ENCODE measurements at regions not wholly inside any gene's neighbourhood (a gene's known extent, or its start where the extent isn't known, plus 50 kb on each side); places are given as distances from the start of the nearest gene placed in this dataset.

GRCh38 chr7:49479441-49479840 is 294.0 kb upstream of the VWC2 start (continued):
- TF ChIP-seq NANOG (IDR thresholded peaks at IDR 0.05; ENCODE audit: borderline replicate concordance) (no peak), JUNB (IDR thresholded peaks at IDR 0.05; ENCODE audit: unreplicated experiment) (no peak), EZH2 (IDR thresholded peaks at IDR 0.05; ENCODE audit: low read depth, unreplicated experiment) (no peak), ZNF114 (CRISPR knock-in tag; IDR thresholded peaks at IDR 0.05) (no peak), EZH2phosphoT487 (IDR thresholded peaks at IDR 0.05; ENCODE audit: unreplicated experiment) (no peak)

- no peaks in the 10 kb centered on the region for H3K36me3 Mint-ChIP-seq (ENCODE audit: low read depth)
Measured at GRCh38 chr7:49479936-49480544, 293.4 kb upstream of the VWC2 start.

GRCh38 chr7:49481075-49481474 is 292.4 kb upstream of the VWC2 start:
- Histone ChIP-seq H3K4me2 (no peak overlapping the region), H3K27ac (ENCODE audit: low read depth) (no peak overlapping the region), H3K27me3 (ENCODE audit: insufficient read depth) (no peaks in the 10 kb centered on the region), H2AFZ (no peak overlapping the region), H3K36me3 (ENCODE audit: insufficient read depth) (no peaks in the 10 kb centered on the region), H3K79me2 (replicated peaks; ENCODE audit: insufficient read depth) (no peaks in the 10 kb centered on the region), H3K4me3 (no peak overlapping the region), H3K9me2 (ENCODE audit: insufficient read depth) (no peaks in the 10 kb centered on the region), H4K20me1 (replicated peaks; ENCODE audit: insufficient read depth) (no peaks in the 10 kb centered on the region), H3F3A (replicated peaks; ENCODE audit: low read depth) (no peaks in the 10 kb centered on the region), H3K4me1 (ENCODE audit: insufficient read depth) (peaks cover 7% of the 10 kb centered on the region)
- H3K4me1 Mint-ChIP-seq = peaks cover 14% of the 10 kb centered on the region
- H3K9me3 Mint-ChIP-seq = no peaks in the 10 kb centered on the region; the same call in 2 of the 3 replicates
- no peak overlapping the region for H3K4me3 Mint-ChIP-seq
- no peak for ATAC-seq
- no peak overlapping the region for H3K27ac Mint-ChIP-seq
- TF ChIP-seq EZH2 (IDR thresholded peaks at IDR 0.05; ENCODE audit: low read depth, unreplicated experiment) (no peak), ZNF114 (CRISPR knock-in tag; IDR thresholded peaks at IDR 0.05) (no peak)
- TF ChIP-seq, protein P1, sequence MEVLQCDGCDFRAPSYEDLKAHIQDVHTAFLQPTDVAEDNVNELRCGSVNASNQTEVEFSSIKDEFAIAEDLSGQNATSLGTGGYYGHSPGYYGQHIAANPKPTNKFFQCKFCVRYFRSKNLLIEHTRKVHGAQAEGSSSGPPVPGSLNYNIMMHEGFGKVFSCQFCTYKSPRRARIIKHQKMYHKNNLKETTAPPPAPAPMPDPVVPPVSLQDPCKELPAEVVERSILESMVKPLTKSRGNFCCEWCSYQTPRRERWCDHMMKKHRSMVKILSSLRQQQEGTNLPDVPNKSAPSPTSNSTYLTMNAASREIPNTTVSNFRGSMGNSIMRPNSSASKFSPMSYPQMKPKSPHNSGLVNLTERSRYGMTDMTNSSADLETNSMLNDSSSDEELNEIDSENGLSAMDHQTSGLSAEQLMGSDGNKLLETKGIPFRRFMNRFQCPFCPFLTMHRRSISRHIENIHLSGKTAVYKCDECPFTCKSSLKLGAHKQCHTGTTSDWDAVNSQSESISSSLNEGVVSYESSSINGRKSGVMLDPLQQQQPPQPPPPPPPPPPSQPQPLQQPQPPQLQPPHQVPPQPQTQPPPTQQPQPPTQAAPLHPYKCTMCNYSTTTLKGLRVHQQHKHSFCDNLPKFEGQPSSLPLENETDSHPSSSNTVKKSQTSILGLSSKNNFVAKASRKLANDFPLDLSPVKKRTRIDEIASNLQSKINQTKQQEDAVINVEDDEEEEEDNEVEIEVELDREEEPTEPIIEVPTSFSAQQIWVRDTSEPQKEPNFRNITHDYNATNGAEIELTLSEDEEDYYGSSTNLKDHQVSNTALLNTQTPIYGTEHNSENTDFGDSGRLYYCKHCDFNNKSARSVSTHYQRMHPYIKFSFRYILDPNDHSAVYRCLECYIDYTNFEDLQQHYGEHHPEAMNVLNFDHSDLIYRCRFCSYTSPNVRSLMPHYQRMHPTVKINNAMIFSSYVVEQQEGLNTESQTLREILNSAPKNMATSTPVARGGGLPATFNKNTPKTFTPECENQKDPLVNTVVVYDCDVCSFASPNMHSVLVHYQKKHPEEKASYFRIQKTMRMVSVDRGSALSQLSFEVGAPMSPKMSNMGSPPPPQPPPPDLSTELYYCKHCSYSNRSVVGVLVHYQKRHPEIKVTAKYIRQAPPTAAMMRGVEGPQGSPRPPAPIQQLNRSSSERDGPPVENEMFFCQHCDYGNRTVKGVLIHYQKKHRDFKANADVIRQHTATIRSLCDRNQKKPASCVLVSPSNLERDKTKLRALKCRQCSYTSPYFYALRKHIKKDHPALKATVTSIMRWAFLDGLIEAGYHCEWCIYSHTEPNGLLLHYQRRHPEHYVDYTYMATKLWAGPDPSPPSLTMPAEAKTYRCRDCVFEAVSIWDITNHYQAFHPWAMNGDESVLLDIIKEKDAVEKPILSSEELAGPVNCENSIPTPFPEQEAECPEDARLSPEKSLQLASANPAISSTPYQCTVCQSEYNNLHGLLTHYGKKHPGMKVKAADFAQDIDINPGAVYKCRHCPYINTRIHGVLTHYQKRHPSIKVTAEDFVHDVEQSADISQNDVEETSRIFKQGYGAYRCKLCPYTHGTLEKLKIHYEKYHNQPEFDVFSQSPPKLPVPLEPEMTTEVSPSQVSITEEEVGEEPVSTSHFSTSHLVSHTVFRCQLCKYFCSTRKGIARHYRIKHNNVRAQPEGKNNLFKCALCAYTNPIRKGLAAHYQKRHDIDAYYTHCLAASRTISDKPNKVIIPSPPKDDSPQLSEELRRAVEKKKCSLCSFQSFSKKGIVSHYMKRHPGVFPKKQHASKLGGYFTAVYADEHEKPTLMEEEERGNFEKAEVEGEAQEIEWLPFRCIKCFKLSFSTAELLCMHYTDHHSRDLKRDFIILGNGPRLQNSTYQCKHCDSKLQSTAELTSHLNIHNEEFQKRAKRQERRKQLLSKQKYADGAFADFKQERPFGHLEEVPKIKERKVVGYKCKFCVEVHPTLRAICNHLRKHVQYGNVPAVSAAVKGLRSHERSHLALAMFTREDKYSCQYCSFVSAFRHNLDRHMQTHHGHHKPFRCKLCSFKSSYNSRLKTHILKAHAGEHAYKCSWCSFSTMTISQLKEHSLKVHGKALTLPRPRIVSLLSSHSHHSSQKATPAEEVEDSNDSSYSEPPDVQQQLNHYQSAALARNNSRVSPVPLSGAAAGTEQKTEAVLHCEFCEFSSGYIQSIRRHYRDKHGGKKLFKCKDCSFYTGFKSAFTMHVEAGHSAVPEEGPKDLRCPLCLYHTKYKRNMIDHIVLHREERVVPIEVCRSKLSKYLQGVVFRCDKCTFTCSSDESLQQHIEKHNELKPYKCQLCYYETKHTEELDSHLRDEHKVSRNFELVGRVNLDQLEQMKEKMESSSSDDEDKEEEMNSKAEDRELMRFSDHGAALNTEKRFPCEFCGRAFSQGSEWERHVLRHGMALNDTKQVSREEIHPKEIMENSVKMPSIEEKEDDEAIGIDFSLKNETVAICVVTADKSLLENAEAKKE (CRISPR knock-in tag; IDR thresholded peaks at IDR 0.05) = no peak
- H3K27me3 Mint-ChIP-seq (ENCODE audit: insufficient read depth, low read depth, poor library complexity) = no peaks in the 10 kb centered on the region
- no peak for DNase-seq (ENCODE audit: low spot score)
- H3K36me3 Mint-ChIP-seq (ENCODE audit: low read depth) = no peaks in the 10 kb centered on the region

More at GRCh38 chr7:49479936-49480544, 293.4 kb upstream of the VWC2 start:
- DNase-seq (ENCODE audit: low spot score) = no peak
- no peaks in the 10 kb centered on the region for H3K36me3 ChIP-seq (ENCODE audit: insufficient read depth)
- H3K27me3 ChIP-seq (ENCODE audit: insufficient read depth) = no peaks in the 10 kb centered on the region
- TF ChIP-seq EZH2phosphoT487 (IDR thresholded peaks at IDR 0.05; ENCODE audit: unreplicated experiment) (no peak), ZNF331 (CRISPR knock-in tag; IDR thresholded peaks at IDR 0.05; ENCODE audit: low read depth) (no peak)
- H3K4me2 ChIP-seq = no peak overlapping the region
- no peak overlapping the region for H3K27ac ChIP-seq (ENCODE audit: low read depth)
- H4K20me1 ChIP-seq (replicated peaks; ENCODE audit: insufficient read depth) = no peaks in the 10 kb centered on the region
- no peak for ATAC-seq
- no peaks in the 10 kb centered on the region for H3K79me2 ChIP-seq (replicated peaks; ENCODE audit: insufficient read depth)
- H3K27me3 Mint-ChIP-seq (ENCODE audit: insufficient read depth, low read depth, poor library complexity) = no peaks in the 10 kb centered on the region
- H3K4me1 Mint-ChIP-seq = peaks cover 9% of the 10 kb centered on the region
- H3K9me3 Mint-ChIP-seq = no peaks in the 10 kb centered on the region; the same call in 2 of the 3 replicates
- no peaks in the 10 kb centered on the region for H3K9me2 ChIP-seq (ENCODE audit: insufficient read depth)
- no peak overlapping the region for H3K4me3 ChIP-seq
- no peak overlapping the region for H3K4me3 Mint-ChIP-seq
- no peaks in the 10 kb centered on the region for H3K4me1 ChIP-seq (ENCODE audit: insufficient read depth)
- no peak overlapping the region for H3K27ac Mint-ChIP-seq
- no peak overlapping the region for H2AFZ ChIP-seq
- no peaks in the 10 kb centered on the region for H3F3A ChIP-seq (replicated peaks; ENCODE audit: low read depth)

Data from GM23338 (cell line).